Stomach smooth muscle (tissue), 2 donors: ENCODE measurements at regions not wholly inside any gene's neighbourhood (a gene's known extent, or its start where the extent isn't known, plus 50 kb on each side); places are given as distances from the start of the nearest gene placed in this dataset.

Experiments used
- H3K27ac ChIP-seq: one replicate; pipeline ENCODE4 v1.7.0; 2013; ENCODE audit warnings: mild to moderate bottlenecking, low read length, inconsistent platforms
- H3K27me3 ChIP-seq, 2 donors: one replicate each; pipeline ENCODE4 v1.7.0; 2013; ENCODE audit warnings: low read length in 2 of 2; ENCODE audit not compliant: insufficient read depth in 2 of 2, control insufficient read depth in 1 of 2
- H3K36me3 ChIP-seq, 2 donors: one replicate each; pipeline ENCODE4 v1.7.0; 2013; ENCODE audit warnings: low read length in 2 of 2; ENCODE audit not compliant: control insufficient read depth in 2 of 2, insufficient read depth in 2 of 2
- H3K4me1 ChIP-seq: one replicate; pipeline ENCODE4 v1.7.0; 2013; ENCODE audit warnings: low read length; ENCODE audit not compliant: control insufficient read depth, insufficient read depth
- H3K4me3 ChIP-seq, 2 donors: one replicate each; pipeline ENCODE4 v1.7.0; 2013; ENCODE audit warnings: low read length in 2 of 2
- H3K9ac ChIP-seq, 2 donors: one replicate each; pipeline ENCODE4 v1.7.0; 2013; ENCODE audit warnings: low read length in 2 of 2, mild to moderate bottlenecking in 1 of 2
- H3K9me3 ChIP-seq, 2 donors: one replicate each; pipeline ENCODE4 v1.7.0; 2013; ENCODE audit warnings: low read length in 2 of 2; ENCODE audit not compliant: control insufficient read depth in 2 of 2
- donor health status: healthy.
- donor health status: Pancreatic carcinoma.

DNA sequence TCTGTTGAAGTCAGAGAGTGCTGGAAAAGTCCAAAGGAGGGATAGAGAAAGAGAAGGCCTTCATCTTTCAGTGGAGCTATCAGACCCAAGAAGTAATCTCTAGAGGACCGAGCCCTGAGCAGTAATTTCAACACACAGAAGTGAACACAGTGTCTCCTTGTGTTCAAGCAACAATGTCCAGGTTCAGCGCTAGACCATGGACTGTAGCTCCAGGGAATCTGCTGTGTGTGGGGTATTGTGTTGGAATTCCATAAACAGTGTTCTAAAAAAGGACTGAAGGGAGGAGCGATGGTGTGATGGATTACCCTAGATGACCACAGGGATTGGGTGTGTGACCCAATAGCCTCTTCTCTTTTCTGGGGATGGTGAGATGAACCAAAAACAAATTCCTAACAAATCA, 165.9 kb downstream of the BLID start:
- no peak overlapping the region for H3K9ac ChIP-seq
- H3K9me3 ChIP-seq: no peaks in the 10 kb centered on the region
- H3K27ac ChIP-seq: no peak overlapping the region
- no peaks in the 10 kb centered on the region for H3K36me3 ChIP-seq
- no peaks in the 10 kb centered on the region for H3K27me3 ChIP-seq
- H3K4me1 ChIP-seq: no peaks in the 10 kb centered on the region
- H3K4me3 ChIP-seq: no peak overlapping the region

DNA sequence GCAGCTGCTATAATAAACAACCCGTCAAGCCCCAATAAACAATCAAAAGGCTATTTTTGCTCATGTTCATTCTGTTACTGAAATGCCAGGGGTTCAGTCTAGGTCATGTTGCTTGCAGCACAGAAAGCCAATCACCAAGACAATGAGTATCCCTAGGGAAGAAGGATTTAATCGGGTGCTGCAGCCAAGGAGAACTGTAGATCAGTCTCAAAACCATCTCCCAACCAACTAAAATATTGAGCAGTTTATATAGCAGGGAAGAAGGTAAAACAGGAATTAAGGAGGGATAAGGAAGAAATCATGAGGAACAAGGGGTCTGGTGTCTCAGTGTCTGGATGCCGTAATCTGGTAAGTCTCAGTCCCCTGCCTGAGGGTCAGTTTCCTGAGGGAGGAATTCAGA, 169.5 kb downstream of the BLID start:
- Histone ChIP-seq H3K27me3 (no peaks in the 10 kb centered on the region), H3K27ac (no peak overlapping the region), H3K4me3 (no peak overlapping the region), H3K4me1 (no peaks in the 10 kb centered on the region), H3K9me3 (no peaks in the 10 kb centered on the region), H3K36me3 (no peaks in the 10 kb centered on the region), H3K9ac (no peak overlapping the region)

DNA sequence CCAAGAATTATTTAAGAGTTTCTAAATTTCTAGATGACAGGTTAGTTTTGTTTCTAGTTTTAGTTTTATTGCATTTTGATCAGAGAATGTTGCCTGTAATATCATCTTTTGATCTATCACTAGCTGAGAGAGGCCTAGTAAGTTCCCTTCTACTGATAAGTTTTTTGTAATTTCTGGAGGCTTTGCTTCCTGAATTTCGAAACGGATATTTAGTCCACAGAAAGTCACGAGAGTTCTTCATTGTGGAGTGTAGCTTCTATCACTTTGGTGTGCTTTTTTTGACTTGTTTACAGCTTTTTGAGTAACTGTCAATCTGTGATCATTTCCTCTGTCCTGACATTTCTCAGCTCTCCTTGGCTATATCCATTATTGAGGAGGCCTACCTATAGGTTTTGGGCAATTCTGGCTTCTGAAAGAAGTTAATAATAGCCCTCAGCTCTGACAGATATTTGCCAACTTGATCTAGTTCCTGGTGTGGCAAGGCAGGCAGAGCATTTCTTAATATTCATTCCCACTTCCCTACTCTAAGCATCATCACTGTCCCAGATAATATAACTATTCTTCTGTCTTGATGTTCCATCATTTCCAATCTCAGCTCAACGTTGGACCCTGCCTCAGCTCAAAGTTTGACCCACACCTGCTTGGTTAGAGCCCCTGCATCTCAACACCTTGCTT, 171.3 kb downstream of the BLID start:
- H3K27me3 ChIP-seq: no peaks in the 10 kb centered on the region
- no peaks in the 10 kb centered on the region for H3K4me1 ChIP-seq
- H3K27ac ChIP-seq: no peak overlapping the region
- H3K36me3 ChIP-seq: no peaks in the 10 kb centered on the region
- no peaks in the 10 kb centered on the region for H3K9me3 ChIP-seq
- H3K9ac ChIP-seq: no peak overlapping the region
- no peak overlapping the region for H3K4me3 ChIP-seq

DNA sequence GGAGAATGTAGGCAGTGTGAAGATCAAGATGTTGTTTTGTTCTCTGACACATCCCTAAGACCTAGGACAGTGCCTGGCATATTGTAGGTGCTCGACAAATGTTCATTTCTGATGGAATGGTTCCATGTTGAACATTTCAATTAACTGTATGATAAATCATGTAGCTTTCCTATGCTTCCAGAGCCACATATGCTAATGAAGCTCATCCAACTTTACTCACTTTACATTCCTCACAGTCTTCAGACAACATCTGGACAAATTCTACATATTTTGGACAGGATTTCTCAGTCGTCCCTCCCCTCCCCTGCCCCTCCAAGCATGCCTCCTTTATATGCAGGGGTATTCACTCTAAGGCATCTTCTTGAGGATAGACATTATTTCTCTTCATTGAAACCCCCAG, 177.9 kb downstream of the BLID start:
- H3K4me3 ChIP-seq: no peak overlapping the region
- no peak overlapping the region for H3K27ac ChIP-seq
- no peaks in the 10 kb centered on the region for H3K4me1 ChIP-seq
- H3K9me3 ChIP-seq: no peaks in the 10 kb centered on the region
- H3K27me3 ChIP-seq: no peaks in the 10 kb centered on the region
- H3K36me3 ChIP-seq: no peaks in the 10 kb centered on the region
- H3K9ac ChIP-seq: no peak overlapping the region

- Histone ChIP-seq H3K9ac (no peak overlapping the region), H3K9me3 (no peaks in the 10 kb centered on the region), H3K4me3 (no peak overlapping the region), H3K27ac (no peak overlapping the region), H3K27me3 (no peaks in the 10 kb centered on the region), H3K4me1 (no peaks in the 10 kb centered on the region), H3K36me3 (no peaks in the 10 kb centered on the region)
Observed at GRCh38 chr11:121936781-121937447, 179.1 kb downstream of the BLID start.

DNA sequence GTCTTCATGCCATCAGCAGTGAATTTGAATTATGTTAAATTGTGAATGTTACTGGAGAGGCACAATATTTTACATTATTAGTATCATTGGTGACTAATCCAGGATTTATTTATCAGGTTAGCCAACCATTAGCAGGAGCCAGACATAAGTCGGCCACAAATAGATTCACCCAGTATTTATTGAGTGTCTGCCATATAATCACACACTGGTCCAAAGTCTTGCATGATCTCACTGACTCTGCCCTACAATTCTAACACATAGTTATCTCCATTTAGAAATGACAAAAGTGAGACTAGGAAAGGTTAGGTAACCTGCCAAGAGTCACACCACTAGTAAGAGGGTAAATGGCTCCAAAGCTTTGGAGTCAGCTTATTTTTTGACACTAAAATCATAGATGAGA, 179.6 kb downstream of the BLID start:
- Histone ChIP-seq H3K27me3 (no peaks in the 10 kb centered on the region), H3K9ac (no peak overlapping the region), H3K4me1 (no peaks in the 10 kb centered on the region), H3K4me3 (no peak overlapping the region), H3K9me3 (no peaks in the 10 kb centered on the region), H3K36me3 (no peaks in the 10 kb centered on the region), H3K27ac (no peak overlapping the region)

DNA sequence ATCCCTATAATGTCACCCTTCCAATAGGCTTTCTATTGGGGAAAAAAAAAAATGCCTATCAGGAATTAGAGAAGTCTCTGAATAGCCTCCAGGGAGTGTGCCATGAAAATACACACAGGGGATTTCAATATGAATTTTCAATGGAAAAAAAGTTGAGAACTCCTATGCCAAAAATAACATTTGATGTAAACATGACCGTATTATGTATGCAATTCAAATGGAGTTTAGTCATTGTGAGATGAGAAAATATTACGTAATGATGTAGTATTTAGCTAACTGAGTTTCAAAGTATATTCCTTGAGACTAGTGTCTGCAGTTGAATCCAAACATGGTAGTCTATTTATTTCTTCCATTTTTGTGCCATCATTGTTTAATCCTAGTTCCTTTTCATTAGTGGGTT, 182.3 kb downstream of the BLID start:
- Histone ChIP-seq H3K27ac (no peak overlapping the region), H3K9me3 (no peaks in the 10 kb centered on the region), H3K4me1 (peaks cover 16% of the 10 kb centered on the region), H3K4me3 (no peak overlapping the region), H3K9ac (no peak overlapping the region), H3K27me3 (no peaks in the 10 kb centered on the region), H3K36me3 (no peaks in the 10 kb centered on the region)

- no peak overlapping the region for H3K27ac ChIP-seq
- no peak overlapping the region for H3K4me3 ChIP-seq
Observed at GRCh38 chr11:121933294-121933693, 182.7 kb downstream of the BLID start.

DNA sequence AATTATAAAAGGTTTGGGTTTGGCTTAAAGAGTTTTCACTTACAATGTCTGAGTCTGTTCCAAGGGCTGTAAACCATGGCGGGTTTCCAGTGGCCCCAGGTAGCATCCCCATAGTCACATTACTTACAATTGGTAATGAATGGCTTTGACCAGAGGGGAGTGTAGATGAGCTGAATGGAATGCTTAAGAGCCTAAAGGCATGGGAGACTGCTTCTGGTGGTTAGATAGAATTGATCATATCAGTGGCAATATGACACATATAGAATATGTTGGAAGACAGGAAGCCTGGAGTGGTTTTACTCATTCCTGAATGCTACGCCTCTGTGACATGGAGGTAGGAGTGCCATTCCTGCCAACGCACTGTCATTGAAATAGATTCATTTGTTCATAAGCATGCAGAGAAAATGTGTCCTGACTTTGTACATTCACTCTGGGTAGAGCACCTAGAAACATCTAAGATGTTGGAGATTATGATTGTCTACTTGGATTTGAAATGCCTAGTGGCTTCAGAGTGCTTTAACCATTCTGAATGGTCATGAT, 183.3 kb downstream of the BLID start:
- no peaks in the 10 kb centered on the region for H3K27me3 ChIP-seq
- peaks cover 16% of the 10 kb centered on the region for H3K4me1 ChIP-seq
- H3K36me3 ChIP-seq: no peaks in the 10 kb centered on the region
- H3K9me3 ChIP-seq: no peaks in the 10 kb centered on the region
- H3K9ac ChIP-seq: no peak overlapping the region
- H3K4me3 ChIP-seq: no peak overlapping the region
- H3K27ac ChIP-seq: no peak overlapping the region

More at GRCh38 chr11:121933294-121933693, 182.7 kb downstream of the BLID start:
- no peaks in the 10 kb centered on the region for H3K9me3 ChIP-seq
- no peaks in the 10 kb centered on the region for H3K36me3 ChIP-seq
- peaks cover 16% of the 10 kb centered on the region for H3K4me1 ChIP-seq
- no peaks in the 10 kb centered on the region for H3K27me3 ChIP-seq
- no peak overlapping the region for H3K9ac ChIP-seq

GRCh38 chr11:121931748-121932352, 184.2 kb downstream of the BLID start:
- Histone ChIP-seq H3K4me1 (peaks cover 16% of the 10 kb centered on the region), H3K9me3 (no peaks in the 10 kb centered on the region), H3K36me3 (no peaks in the 10 kb centered on the region), H3K9ac (no peak overlapping the region), H3K27me3 (no peaks in the 10 kb centered on the region), H3K27ac (no peak overlapping the region), H3K4me3 (no peak overlapping the region)

- Histone ChIP-seq H3K9ac (no peak overlapping the region), H3K9me3 (no peaks in the 10 kb centered on the region), H3K4me1 (peaks cover 16% of the 10 kb centered on the region), H3K36me3 (no peaks in the 10 kb centered on the region), H3K27ac (no peak overlapping the region), H3K27me3 (no peaks in the 10 kb centered on the region), H3K4me3 (no peak overlapping the region)
Observed at GRCh38 chr11:121931121-121931520, 184.9 kb downstream of the BLID start.
